ENCODE measurements at regions not wholly inside any gene's neighbourhood (a gene's known extent, or its start where the extent isn't known, plus 50 kb on each side); places are given as distances from the start of the nearest gene placed in this dataset.
"Not testable (repeated sequence)": the region's sequence is repeated elsewhere in the genome, so short reads cannot be mapped to it uniquely, and the experiment has no call there.

- H3K4me3 Mint-ChIP-seq; H3K4me1 Mint-ChIP-seq; H3K27me3 ChIP-seq (ENCODE audit: control insufficient read depth in 2 of 2, insufficient read depth in 2 of 2, low read length in 2 of 2); H3K4me3 ChIP-seq (ENCODE audit: low read length); CTCF ChIA-PET; POLR2A ChIA-PET; intact Hi-C loops (cut with micrococcal nuclease); H3K27ac ChIP-seq (ENCODE audit: low read depth, low read length); DNase-seq; H3K27me3 Mint-ChIP-seq; H3K36me3 ChIP-seq (ENCODE audit: control insufficient read depth in 2 of 3, insufficient read depth in 3 of 3, low read length in 3 of 3); H3K9me3 ChIP-seq (ENCODE audit: control insufficient read depth in 2 of 3, low read length in 3 of 3); ATAC-seq; H3K4me1 ChIP-seq (ENCODE audit: control insufficient read depth in 2 of 2, insufficient read depth in 2 of 2, low read length in 2 of 2); H3K9me3 Mint-ChIP-seq; H3K36me3 Mint-ChIP-seq; H3K27ac Mint-ChIP-seq: not testable (repeated sequence)
These were observed 117.5 kb upstream of the SPATA31A3 start for GRCh38 chr9:67109859-67110258.

- H3K36me3 Mint-ChIP-seq; H3K4me3 ChIP-seq (ENCODE audit: low read length); intact Hi-C loops (cut with micrococcal nuclease); POLR2A ChIA-PET; H3K27me3 ChIP-seq (ENCODE audit: control insufficient read depth in 2 of 2, insufficient read depth in 2 of 2, low read length in 2 of 2); H3K4me1 Mint-ChIP-seq; H3K27me3 Mint-ChIP-seq; ATAC-seq; DNase-seq; H3K36me3 ChIP-seq (ENCODE audit: control insufficient read depth in 2 of 3, insufficient read depth in 3 of 3, low read length in 3 of 3); H3K27ac Mint-ChIP-seq; H3K9me3 Mint-ChIP-seq; H3K27ac ChIP-seq (ENCODE audit: low read depth, low read length); H3K9me3 ChIP-seq (ENCODE audit: control insufficient read depth in 2 of 3, low read length in 3 of 3); H3K4me1 ChIP-seq (ENCODE audit: control insufficient read depth in 2 of 2, insufficient read depth in 2 of 2, low read length in 2 of 2); H3K4me3 Mint-ChIP-seq; CTCF ChIA-PET: not testable (repeated sequence)
These were observed 114.3 kb upstream of the SPATA31A3 start for GRCh38 chr9:67106659-67107058.

- POLR2A ChIA-PET; H3K36me3 ChIP-seq (ENCODE audit: control insufficient read depth in 2 of 3, insufficient read depth in 3 of 3, low read length in 3 of 3); H3K4me1 Mint-ChIP-seq; H3K9me3 Mint-ChIP-seq; H3K4me1 ChIP-seq (ENCODE audit: control insufficient read depth in 2 of 2, insufficient read depth in 2 of 2, low read length in 2 of 2); H3K36me3 Mint-ChIP-seq; H3K27ac Mint-ChIP-seq; ATAC-seq; DNase-seq; intact Hi-C loops (cut with micrococcal nuclease); H3K27ac ChIP-seq (ENCODE audit: low read depth, low read length); H3K27me3 ChIP-seq (ENCODE audit: control insufficient read depth in 2 of 2, insufficient read depth in 2 of 2, low read length in 2 of 2); H3K4me3 ChIP-seq (ENCODE audit: low read length); H3K9me3 ChIP-seq (ENCODE audit: control insufficient read depth in 2 of 3, low read length in 3 of 3); CTCF ChIA-PET; H3K27me3 Mint-ChIP-seq; H3K4me3 Mint-ChIP-seq: not testable (repeated sequence)
These were observed 110.3 kb upstream of the SPATA31A3 start for GRCh38 chr9:67102506-67103276.

GRCh38 chr9:67091104-67091503 lies 98.8 kb upstream of the SPATA31A3 start:
- H3K4me3 Mint-ChIP-seq; H3K36me3 Mint-ChIP-seq; H3K4me1 Mint-ChIP-seq; H3K4me1 ChIP-seq (ENCODE audit: control insufficient read depth in 2 of 2, insufficient read depth in 2 of 2, low read length in 2 of 2); H3K9me3 Mint-ChIP-seq; H3K9me3 ChIP-seq (ENCODE audit: control insufficient read depth in 2 of 3, low read length in 3 of 3); DNase-seq; H3K4me3 ChIP-seq (ENCODE audit: low read length); H3K27ac Mint-ChIP-seq; H3K27me3 Mint-ChIP-seq; H3K27me3 ChIP-seq (ENCODE audit: control insufficient read depth in 2 of 2, insufficient read depth in 2 of 2, low read length in 2 of 2); CTCF ChIA-PET; H3K36me3 ChIP-seq (ENCODE audit: control insufficient read depth in 2 of 3, insufficient read depth in 3 of 3, low read length in 3 of 3); ATAC-seq; H3K27ac ChIP-seq (ENCODE audit: low read depth, low read length); intact Hi-C loops (cut with micrococcal nuclease); POLR2A ChIA-PET: not testable (repeated sequence)

- H3K4me1 ChIP-seq (ENCODE audit: control insufficient read depth in 2 of 2, insufficient read depth in 2 of 2, low read length in 2 of 2); intact Hi-C loops (cut with micrococcal nuclease); H3K27ac ChIP-seq (ENCODE audit: low read depth, low read length); H3K27me3 Mint-ChIP-seq; H3K36me3 Mint-ChIP-seq; H3K36me3 ChIP-seq (ENCODE audit: control insufficient read depth in 2 of 3, insufficient read depth in 3 of 3, low read length in 3 of 3); H3K4me3 ChIP-seq (ENCODE audit: low read length); H3K27me3 ChIP-seq (ENCODE audit: control insufficient read depth in 2 of 2, insufficient read depth in 2 of 2, low read length in 2 of 2); H3K4me1 Mint-ChIP-seq; H3K4me3 Mint-ChIP-seq; POLR2A ChIA-PET; H3K9me3 Mint-ChIP-seq; H3K9me3 ChIP-seq (ENCODE audit: control insufficient read depth in 2 of 3, low read length in 3 of 3); ATAC-seq; DNase-seq; CTCF ChIA-PET; H3K27ac Mint-ChIP-seq: not testable (repeated sequence)
These were observed 94.5 kb upstream of the SPATA31A3 start for GRCh38 chr9:67086862-67087261.

GRCh38 chr9:67066140-67066539 lies 73.8 kb upstream of the SPATA31A3 start:
- H3K27me3 Mint-ChIP-seq; intact Hi-C loops (cut with micrococcal nuclease); H3K4me3 Mint-ChIP-seq; H3K9me3 Mint-ChIP-seq; DNase-seq; H3K4me1 ChIP-seq (ENCODE audit: control insufficient read depth in 2 of 2, insufficient read depth in 2 of 2, low read length in 2 of 2); H3K36me3 ChIP-seq (ENCODE audit: control insufficient read depth in 2 of 3, insufficient read depth in 3 of 3, low read length in 3 of 3); H3K27ac ChIP-seq (ENCODE audit: low read depth, low read length); H3K36me3 Mint-ChIP-seq; H3K27ac Mint-ChIP-seq; H3K4me1 Mint-ChIP-seq; ATAC-seq; H3K9me3 ChIP-seq (ENCODE audit: control insufficient read depth in 2 of 3, low read length in 3 of 3); POLR2A ChIA-PET; H3K4me3 ChIP-seq (ENCODE audit: low read length); H3K27me3 ChIP-seq (ENCODE audit: control insufficient read depth in 2 of 2, insufficient read depth in 2 of 2, low read length in 2 of 2); CTCF ChIA-PET: not testable (repeated sequence)

GRCh38 chr9:67058898-67059715 lies 66.8 kb upstream of the SPATA31A3 start:
- H3K27ac Mint-ChIP-seq; DNase-seq; POLR2A ChIA-PET; H3K4me1 ChIP-seq (ENCODE audit: control insufficient read depth in 2 of 2, insufficient read depth in 2 of 2, low read length in 2 of 2); H3K27me3 Mint-ChIP-seq; H3K36me3 ChIP-seq (ENCODE audit: control insufficient read depth in 2 of 3, insufficient read depth in 3 of 3, low read length in 3 of 3); intact Hi-C loops (cut with micrococcal nuclease); H3K9me3 Mint-ChIP-seq; ATAC-seq; CTCF ChIA-PET; H3K4me1 Mint-ChIP-seq; H3K36me3 Mint-ChIP-seq; H3K27me3 ChIP-seq (ENCODE audit: control insufficient read depth in 2 of 2, insufficient read depth in 2 of 2, low read length in 2 of 2); H3K9me3 ChIP-seq (ENCODE audit: control insufficient read depth in 2 of 3, low read length in 3 of 3); H3K4me3 ChIP-seq (ENCODE audit: low read length); H3K27ac ChIP-seq (ENCODE audit: low read depth, low read length): not testable (repeated sequence)
- peak overlapping the region in 1 of 10 donors; percentile 48 for H3K4me3 Mint-ChIP-seq

Measured in naive thymus-derived CD4-positive, alpha-beta T cell (primary cell).